HG03520 (cell line): ENCODE measurements at regions not wholly inside any gene's neighbourhood (a gene's known extent, or its start where the extent isn't known, plus 50 kb on each side); places are given as distances from the start of the nearest gene placed in this dataset.
"Not testable (repeated sequence)": the region's sequence is repeated elsewhere in the genome, so short reads cannot be mapped to it uniquely, and the experiment has no call there.

Source experiments
- ATAC-seq: cut with Tn5 transposase; IDR thresholded peaks from one replicate; pipeline ENCODE4 v1.9.1; 2021; ENCODE audit warnings: mild to moderate bottlenecking, moderate library complexity; ENCODE audit not compliant: unreplicated experiment

GRCh38 chr9:90165281-90165680, 477.3 kb downstream of the DIRAS2 start:
- ATAC-seq, result no peak

GRCh38 chr9:90166374-90166773, 476.2 kb downstream of the DIRAS2 start:
- ATAC-seq, result not testable (repeated sequence)

GRCh38 chr9:90167914-90168313, 474.7 kb downstream of the DIRAS2 start:
- no peak for ATAC-seq

GRCh38 chr9:90169490-90169889, 473.1 kb downstream of the DIRAS2 start:
- no peak for ATAC-seq

GRCh38 chr9:90173935-90174334, 468.7 kb downstream of the DIRAS2 start:
- ATAC-seq, result not testable (repeated sequence)

GRCh38 chr9:90174346-90174745, 468.3 kb downstream of the DIRAS2 start:
- ATAC-seq, result not testable (repeated sequence)

- no peak for ATAC-seq
Measured at GRCh38 chr9:90175257-90175656, 467.4 kb downstream of the DIRAS2 start.

- ATAC-seq, result no peak
Measured at GRCh38 chr9:90175865-90176264, 466.8 kb downstream of the DIRAS2 start.

GRCh38 chr9:90176901-90177300, 465.7 kb downstream of the DIRAS2 start:
- no peak for ATAC-seq

- ATAC-seq, result no peak
Measured at GRCh38 chr9:90180381-90180780, 462.2 kb downstream of the DIRAS2 start.

GRCh38 chr9:90188656-90189055, 454.0 kb downstream of the DIRAS2 start:
- no peak for ATAC-seq

GRCh38 chr9:90189306-90189705, 453.3 kb downstream of the DIRAS2 start:
- peak; percentile 82 for ATAC-seq

GRCh38 chr9:90192465-90192864, 450.2 kb downstream of the DIRAS2 start:
- not testable (repeated sequence) for ATAC-seq

- ATAC-seq, result no peak
Measured at GRCh38 chr9:90198956-90199355, 443.7 kb downstream of the DIRAS2 start.

- ATAC-seq, result no peak
Measured at GRCh38 chr9:90201766-90202165, 440.9 kb downstream of the DIRAS2 start.

- ATAC-seq, result no peak
Measured at GRCh38 chr9:90204128-90204831, 438.3 kb downstream of the DIRAS2 start.

- ATAC-seq, result not testable (repeated sequence)
Measured at GRCh38 chr9:90213045-90213444, 429.6 kb downstream of the DIRAS2 start.

GRCh38 chr9:90219548-90220118, 423.0 kb downstream of the DIRAS2 start:
- no peak for ATAC-seq

GRCh38 chr9:90221899-90222298, 420.7 kb downstream of the DIRAS2 start:
- not testable (repeated sequence) for ATAC-seq

- not testable (repeated sequence) for ATAC-seq
Measured at GRCh38 chr9:90226839-90227338, 415.7 kb downstream of the DIRAS2 start.

- ATAC-seq, result not testable (repeated sequence)
Measured at GRCh38 chr9:90233081-90233480, 409.5 kb downstream of the DIRAS2 start.

GRCh38 chr9:90240541-90240940, 402.1 kb downstream of the DIRAS2 start:
- ATAC-seq, result no peak
